ENCODE measurements at regions not wholly inside any gene's neighbourhood (a gene's known extent, or its start where the extent isn't known, plus 50 kb on each side); places are given as distances from the start of the nearest gene placed in this dataset.
"Not testable (repeated sequence)": the region's sequence is repeated elsewhere in the genome, so short reads cannot be mapped to it uniquely, and the experiment has no call there.

- intact Hi-C loops (cut with DNase I) = loop anchor here (5.0 to 10.0 kb wide), 4 partner anchors 304 to 882 kb away; partner anchors contain the start of gene B3GALT2
- peak; percentile 86 for DNase-seq (ENCODE audit: low spot score)
Measured at GRCh38 chr1:194069168-194069830, 882.9 kb upstream of the B3GALT2 start.

DNA sequence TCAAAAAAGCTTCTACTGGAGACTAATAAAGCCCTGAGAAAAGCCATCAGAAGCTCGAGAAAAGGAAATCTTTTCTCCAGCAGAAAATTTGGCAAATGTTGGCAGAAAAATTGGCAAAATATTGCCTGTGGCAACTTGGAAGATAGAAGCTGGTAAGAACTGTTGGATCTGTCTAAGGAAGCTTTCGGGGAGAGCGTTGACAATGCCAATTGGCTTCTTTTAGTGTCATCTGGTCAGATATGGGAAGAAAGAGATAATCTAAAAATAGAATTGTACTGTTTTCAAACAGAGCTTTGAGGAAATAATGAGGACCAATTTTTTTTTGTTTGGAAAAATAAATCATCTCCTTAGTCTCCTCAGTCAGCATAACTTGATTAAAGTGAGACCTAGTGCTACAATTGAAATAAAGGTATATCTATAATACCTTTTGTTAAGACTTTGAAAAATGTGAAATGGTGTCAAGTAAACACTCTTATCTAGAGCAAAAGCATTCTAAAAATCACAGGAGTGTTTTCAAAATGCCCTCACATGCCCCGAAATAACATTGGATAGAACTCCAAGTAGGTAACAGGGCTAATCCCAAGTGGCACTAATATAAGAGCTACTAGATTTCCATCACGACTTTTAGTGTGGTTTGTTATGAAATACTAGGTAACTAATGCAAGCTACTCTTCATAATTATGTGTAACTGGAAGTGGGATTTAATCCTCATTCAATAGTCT is 882.2 kb upstream of the B3GALT2 start:
- intact Hi-C loops (cut with DNase I) = loop anchor here (5.0 to 10.0 kb wide), 4 partner anchors 304 to 881 kb away; partner anchors contain the start of gene B3GALT2
- no peak for DNase-seq (ENCODE audit: low spot score)

GRCh38 chr1:194067772-194068171 is 881.4 kb upstream of the B3GALT2 start:
- no peak for DNase-seq (ENCODE audit: low spot score)

GRCh38 chr1:194062962-194063361 is 876.5 kb upstream of the B3GALT2 start:
- intact Hi-C loops (cut with DNase I) = loop anchor here (10.0 kb wide), 1 partner anchor 298 kb away; no protein-coding TSS in a partner anchor

More at GRCh38 chr1:194067772-194068171, 881.4 kb upstream of the B3GALT2 start:
- intact Hi-C loops (cut with DNase I) = loop anchor here (5.0 to 10.0 kb wide), 4 partner anchors 303 to 880 kb away; partner anchors contain the start of gene B3GALT2

DNA sequence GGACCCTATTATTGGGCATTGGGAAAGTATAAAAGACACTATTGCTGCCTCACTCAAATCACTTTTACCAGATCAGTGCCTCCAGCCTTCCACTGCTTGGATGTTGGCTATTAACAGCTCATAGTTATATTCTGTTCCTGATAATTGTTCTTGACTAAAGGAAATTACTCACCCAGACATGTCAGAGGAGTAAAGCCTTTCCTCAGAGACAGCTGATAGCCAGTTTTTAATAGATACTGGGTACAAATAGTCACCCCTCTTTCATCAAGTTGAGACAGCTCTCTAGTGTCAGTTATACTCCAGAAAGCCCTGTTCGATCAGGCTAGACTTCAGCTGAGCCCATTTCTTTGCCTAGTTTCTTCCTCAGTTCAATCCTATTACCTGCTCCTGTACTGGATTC is 876.1 kb upstream of the B3GALT2 start:
- intact Hi-C loops (cut with DNase I) = loop anchor here (10.0 kb wide), 1 partner anchor 298 kb away; no protein-coding TSS in a partner anchor
- no peak for DNase-seq (ENCODE audit: low spot score)

More at GRCh38 chr1:194062962-194063361, 876.5 kb upstream of the B3GALT2 start:
- no peak for DNase-seq (ENCODE audit: low spot score)

DNA sequence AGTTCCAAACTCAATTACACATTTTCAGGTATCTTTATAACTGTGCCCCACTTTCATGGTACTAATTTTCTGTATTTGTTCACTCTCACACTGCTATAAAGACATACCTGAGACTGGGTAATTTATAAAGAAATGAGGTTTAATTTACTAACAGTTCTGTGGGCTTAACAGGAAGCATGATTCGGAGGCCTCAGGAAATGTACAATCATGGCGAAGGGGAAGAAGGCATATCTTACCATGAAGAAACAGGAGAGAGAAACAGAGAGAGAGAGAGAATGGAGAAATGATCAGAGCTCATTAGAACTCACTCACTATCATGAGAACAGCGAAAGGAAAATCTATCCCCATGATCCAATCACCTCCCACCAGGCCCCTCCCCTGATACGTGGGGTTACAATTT is 874.1 kb upstream of the B3GALT2 start:
- DNase-seq (ENCODE audit: low spot score) = no peak
- intact Hi-C loops (cut with DNase I) = loop anchor here (10.0 kb wide), 1 partner anchor 296 kb away; no protein-coding TSS in a partner anchor

DNA sequence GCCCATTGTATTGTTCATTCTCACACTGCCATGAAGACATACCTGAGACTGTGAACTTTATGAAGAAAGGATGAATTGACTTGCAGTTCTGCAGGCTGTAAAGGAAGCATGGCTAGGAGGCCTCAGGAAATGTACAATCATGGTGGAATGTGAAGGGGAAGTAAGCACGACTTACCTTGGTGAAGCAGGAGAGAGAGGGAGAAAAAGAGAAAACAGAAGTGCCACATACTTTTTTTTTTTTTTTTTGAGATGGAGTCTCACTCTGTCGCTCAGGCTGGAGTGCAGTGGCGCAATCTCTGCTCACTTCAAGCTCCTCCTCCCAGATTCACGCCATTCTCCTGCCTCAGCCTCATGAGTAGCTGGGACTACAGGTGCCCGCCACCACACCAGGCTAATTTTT is 871.9 kb upstream of the B3GALT2 start:
- intact Hi-C loops (cut with DNase I) = loop anchor here (5.0 kb wide), 1 partner anchor 86 kb away; no protein-coding TSS in a partner anchor
- DNase-seq (ENCODE audit: low spot score) = not testable (repeated sequence)

DNA sequence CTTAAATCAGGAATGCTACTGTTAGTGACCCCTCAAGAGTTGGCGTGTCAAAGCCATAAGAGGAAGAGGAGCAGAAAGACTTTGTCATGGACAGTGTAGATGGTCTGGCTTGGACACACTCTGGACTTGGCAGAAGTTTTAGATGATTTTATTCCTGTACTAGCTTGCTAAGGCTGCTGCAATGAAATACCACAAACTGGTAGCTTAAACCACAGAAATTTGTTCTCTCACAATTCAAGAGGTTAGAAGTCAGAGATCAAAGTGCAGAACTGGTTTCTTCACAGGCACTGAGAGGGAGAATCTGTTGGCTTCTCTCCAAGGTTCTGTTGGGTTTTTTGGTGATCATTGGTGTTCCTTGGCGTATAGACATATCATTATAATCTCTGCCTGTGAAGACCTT is 869.8 kb upstream of the B3GALT2 start:
- intact Hi-C loops (cut with DNase I) = loop anchor here (5.0 kb wide), 1 partner anchor 84 kb away; no protein-coding TSS in a partner anchor
- no peak for DNase-seq (ENCODE audit: low spot score)

- intact Hi-C loops (cut with DNase I) = loop anchor here (5.0 kb wide), 1 partner anchor 83 kb away; no protein-coding TSS in a partner anchor
- no peak for DNase-seq (ENCODE audit: low spot score)
Measured at GRCh38 chr1:194055536-194055935, 869.1 kb upstream of the B3GALT2 start.

GRCh38 chr1:194052514-194053338 is 866.3 kb upstream of the B3GALT2 start:
- DNase-seq (ENCODE audit: low spot score) = no peak
- intact Hi-C loops (cut with DNase I) = no loop called here

GRCh38 chr1:194047921-194048320 is 861.5 kb upstream of the B3GALT2 start:
- intact Hi-C loops (cut with DNase I) = no loop called here
- no peak for DNase-seq (ENCODE audit: low spot score)

DNA sequence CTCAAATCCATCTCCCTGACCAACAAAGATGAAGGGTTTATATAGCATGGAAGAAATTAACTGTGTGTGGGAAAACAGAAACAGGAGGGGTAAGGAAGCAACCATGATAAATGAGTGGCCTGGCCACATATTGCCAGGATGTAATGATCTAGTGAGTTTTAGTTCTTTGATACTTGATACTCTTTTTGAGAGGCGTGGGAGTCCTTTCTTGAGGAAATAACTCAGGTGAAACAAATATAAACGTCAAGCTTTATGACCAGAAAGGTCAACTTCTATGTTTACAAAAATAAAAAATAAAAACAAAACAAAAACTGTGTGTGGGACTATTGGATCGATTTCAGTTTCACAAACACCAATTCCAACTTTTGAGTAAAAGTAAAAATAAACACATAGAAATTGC is 860.8 kb upstream of the B3GALT2 start:
- intact Hi-C loops (cut with DNase I) = no loop called here
- DNase-seq (ENCODE audit: low spot score) = no peak

GRCh38 chr1:194045416-194045815 is 859.0 kb upstream of the B3GALT2 start:
- intact Hi-C loops (cut with DNase I) = no loop called here
- no peak for DNase-seq (ENCODE audit: low spot score)

DNA sequence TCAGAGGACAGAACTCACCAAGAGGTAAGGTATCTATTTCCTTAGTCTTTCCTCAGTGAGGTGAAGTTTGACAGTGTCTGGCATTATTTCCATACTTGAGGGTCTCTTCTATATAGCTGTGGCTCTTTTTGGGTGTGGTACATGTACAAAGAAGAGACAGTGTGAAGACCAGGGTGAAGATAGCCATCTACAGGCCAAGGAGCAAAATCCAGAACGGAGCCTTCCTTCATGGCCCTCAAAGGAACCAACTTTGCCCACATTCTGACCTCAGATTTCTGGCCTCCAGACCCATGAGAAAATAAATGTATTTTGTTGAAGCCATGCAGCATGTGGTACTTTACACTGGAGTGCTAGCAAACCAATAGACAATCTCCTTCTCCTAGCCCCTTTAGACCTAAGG is 858.5 kb upstream of the B3GALT2 start:
- intact Hi-C loops (cut with DNase I) = no loop called here
- DNase-seq (ENCODE audit: low spot score) = no peak

DNA sequence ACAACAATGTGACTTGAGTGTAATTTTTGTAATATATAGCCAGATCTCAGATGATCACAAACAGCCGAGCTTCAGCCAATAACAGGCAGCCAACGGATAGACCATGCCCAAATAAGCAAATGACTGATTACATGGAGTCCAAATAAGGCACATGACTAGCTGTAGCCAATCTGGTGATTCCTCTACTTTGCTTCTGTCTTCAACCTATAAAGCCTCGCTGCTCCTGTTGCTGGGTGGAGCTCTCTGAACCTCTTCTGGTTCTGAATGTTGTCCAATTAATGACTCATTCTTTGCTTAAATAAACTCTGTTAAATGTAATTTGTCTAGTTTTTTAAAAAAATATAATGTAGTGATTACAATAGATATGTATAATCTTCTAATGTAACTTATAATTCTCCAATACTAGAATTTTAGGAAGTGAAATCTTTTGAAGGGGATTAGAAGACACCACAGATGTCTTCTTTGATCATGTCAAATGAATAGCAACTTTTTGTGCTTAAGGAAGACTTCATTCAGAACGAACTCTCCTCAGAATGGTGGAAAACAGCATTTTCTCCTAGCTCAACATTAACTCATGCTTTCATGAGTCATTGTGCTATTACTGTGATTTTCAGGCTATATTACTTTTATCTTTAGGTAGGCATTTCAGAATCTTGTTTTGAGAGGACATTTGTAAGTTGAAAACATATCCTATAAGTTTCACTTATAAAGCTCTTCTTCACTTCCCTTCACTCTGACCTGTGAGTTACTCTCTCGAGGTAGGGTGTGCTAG is 857.8 kb upstream of the B3GALT2 start:
- no peak for DNase-seq (ENCODE audit: low spot score)
- intact Hi-C loops (cut with DNase I) = no loop called here

- intact Hi-C loops (cut with DNase I) = no loop called here
- no peak for DNase-seq (ENCODE audit: low spot score)
Measured at GRCh38 chr1:194042736-194043135, 856.3 kb upstream of the B3GALT2 start.

GRCh38 chr1:194040496-194040895 is 854.1 kb upstream of the B3GALT2 start:
- intact Hi-C loops (cut with DNase I) = no loop called here

GRCh38 chr1:194039578-194039977 is 853.2 kb upstream of the B3GALT2 start:
- DNase-seq (ENCODE audit: low spot score) = no peak
- intact Hi-C loops (cut with DNase I) = no loop called here

More at GRCh38 chr1:194040496-194040895, 854.1 kb upstream of the B3GALT2 start:
- DNase-seq (ENCODE audit: low spot score) = no peak

- no peak for DNase-seq (ENCODE audit: low spot score)
- intact Hi-C loops (cut with DNase I) = no loop called here
Measured at GRCh38 chr1:194033646-194034045, 847.2 kb upstream of the B3GALT2 start.
